ENCODE measurements at regions not wholly inside any gene's neighbourhood (a gene's known extent, or its start where the extent isn't known, plus 50 kb on each side); places are given as distances from the start of the nearest gene placed in this dataset.

DNA sequence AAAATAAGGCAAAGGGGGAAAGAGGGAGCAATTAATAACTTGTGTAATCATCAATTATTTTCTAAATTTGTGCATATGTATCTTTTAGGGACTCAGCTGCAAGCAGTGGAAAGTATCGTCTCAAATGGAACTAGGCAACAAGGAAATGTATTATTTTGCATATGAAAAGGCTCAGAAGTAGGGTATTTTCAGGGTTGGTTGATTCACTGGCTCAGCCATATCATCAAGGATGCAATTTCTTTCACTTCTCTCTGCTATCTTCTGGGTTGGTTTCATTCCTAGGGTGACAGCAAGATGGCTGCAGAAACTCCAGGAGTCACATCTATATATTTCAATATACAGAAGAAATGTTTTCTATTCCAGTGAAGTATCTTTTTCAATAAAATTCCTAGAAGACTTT, 509.8 kb downstream of the DMAC1 start:
- TF ChIP-seq GATA2 (IDR thresholded peaks at IDR 0.05; ENCODE audit: low read depth, low read length) (no peak), GATA3 (IDR thresholded peaks at IDR 0.05; ENCODE audit: low read depth, low read length) (no peak)

DNA sequence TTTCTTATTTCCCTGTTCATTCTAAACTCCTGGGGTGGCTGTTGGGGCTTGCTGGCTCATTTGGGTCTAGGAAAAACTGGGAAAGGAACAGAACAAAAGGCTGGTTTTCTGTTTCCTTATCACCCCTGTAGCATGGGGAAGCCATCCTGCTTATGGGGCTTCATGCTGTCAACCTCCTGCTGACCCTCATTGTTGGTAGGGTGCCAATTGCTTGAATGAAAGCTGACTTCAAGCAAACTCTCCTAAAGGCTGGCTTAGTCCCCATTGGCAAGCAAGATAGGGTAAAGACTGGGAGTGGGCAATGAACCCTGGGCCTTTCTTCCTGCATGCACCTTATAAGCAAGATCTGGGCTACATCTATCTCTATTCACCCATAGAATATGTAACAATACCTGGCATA, 511.6 kb downstream of the DMAC1 start:
- TF ChIP-seq GATA2 (IDR thresholded peaks at IDR 0.05; ENCODE audit: low read depth, low read length) (no peak), GATA3 (IDR thresholded peaks at IDR 0.05; ENCODE audit: low read depth, low read length) (no peak)

DNA sequence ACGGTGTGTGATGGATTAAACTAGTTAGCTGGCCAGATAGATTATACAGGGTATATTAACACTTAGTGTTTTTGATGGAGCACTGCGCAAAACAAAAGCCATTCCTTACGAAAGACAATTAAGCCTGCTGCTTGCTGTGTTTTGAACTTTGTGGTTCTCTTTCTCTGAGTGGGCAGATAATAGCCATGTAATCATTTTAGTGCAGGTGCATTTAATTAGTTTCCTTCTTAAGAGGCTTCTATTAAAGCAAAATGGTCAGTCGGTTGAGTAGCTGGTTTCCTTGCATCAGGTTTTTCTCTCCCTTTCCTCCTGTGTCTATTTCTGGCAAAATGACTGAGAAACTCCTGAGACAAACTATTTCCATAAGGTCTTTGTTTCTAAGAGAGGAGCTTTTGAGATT, 512.5 kb downstream of the DMAC1 start:
- TF ChIP-seq GATA3 (IDR thresholded peaks at IDR 0.05; ENCODE audit: low read depth, low read length) (no peak), GATA2 (IDR thresholded peaks at IDR 0.05; ENCODE audit: low read depth, low read length) (no peak)

DNA sequence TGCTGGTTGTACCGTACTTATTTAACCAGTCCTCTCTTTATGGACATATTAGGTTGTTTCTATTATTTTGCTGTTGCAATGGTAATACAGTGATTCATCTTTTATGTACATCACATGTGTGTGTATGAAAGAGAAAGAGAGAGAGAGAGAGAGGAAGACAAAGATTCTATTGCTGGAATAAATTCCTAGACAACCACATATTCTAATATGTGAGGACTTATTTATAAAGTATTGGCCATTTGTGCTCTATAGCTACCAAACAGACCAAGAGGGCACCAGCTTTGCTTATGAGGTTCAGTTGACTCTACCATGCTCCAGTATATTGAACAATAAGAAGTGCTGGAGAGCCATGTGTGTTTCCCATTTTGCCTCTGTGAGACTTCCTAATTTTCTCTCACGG, 513.5 kb downstream of the DMAC1 start:
- no peak for TF ChIP-seq GATA3 (IDR thresholded peaks at IDR 0.05; ENCODE audit: low read depth, low read length)
- no peak for TF ChIP-seq GATA2 (IDR thresholded peaks at IDR 0.05; ENCODE audit: low read depth, low read length)

DNA sequence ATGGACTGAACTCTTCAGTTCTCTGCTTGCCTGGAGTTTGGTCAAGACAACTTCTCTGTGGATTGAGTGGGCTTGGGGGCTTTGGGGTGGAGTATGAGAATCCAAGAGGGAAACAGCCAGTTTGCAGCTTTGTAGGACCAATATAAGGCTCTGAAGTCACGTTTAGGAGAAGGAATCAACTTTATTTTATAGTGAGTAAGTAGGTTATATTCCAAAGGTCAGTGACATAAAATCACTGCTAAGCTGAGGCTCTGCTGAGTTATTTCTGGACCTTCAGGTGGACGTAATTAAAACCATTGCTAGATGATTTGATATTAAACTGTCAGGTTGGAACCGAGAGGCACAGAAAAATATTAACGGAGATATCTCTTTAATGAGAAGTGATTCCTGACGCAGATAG, 514.4 kb downstream of the DMAC1 start:
- no peak for TF ChIP-seq GATA3 (IDR thresholded peaks at IDR 0.05; ENCODE audit: low read depth, low read length)
- TF ChIP-seq GATA2 (IDR thresholded peaks at IDR 0.05; ENCODE audit: low read depth, low read length), result no peak

DNA sequence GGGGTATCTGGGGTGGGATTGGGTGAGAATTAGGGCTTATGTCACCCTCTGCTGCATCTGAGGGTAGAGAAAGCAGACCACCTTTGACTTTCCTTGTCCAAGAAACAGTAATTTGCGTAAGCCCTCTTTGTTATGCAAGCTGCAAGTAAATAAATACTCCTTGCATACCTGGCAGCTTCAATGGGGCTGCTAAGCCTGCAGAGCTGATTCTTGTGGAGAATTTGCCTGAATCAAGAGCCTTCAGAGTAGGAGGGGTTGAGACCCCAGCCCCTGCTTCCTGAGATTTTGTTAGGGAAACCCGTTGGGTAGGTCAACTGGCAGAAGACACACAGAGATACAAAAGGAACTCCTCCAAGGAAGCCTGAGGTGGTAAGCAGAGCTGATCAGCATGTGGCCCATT, 515.1 kb downstream of the DMAC1 start:
- TF ChIP-seq GATA2 (IDR thresholded peaks at IDR 0.05; ENCODE audit: low read depth, low read length), result no peak
- no peak for TF ChIP-seq GATA3 (IDR thresholded peaks at IDR 0.05; ENCODE audit: low read depth, low read length)

DNA sequence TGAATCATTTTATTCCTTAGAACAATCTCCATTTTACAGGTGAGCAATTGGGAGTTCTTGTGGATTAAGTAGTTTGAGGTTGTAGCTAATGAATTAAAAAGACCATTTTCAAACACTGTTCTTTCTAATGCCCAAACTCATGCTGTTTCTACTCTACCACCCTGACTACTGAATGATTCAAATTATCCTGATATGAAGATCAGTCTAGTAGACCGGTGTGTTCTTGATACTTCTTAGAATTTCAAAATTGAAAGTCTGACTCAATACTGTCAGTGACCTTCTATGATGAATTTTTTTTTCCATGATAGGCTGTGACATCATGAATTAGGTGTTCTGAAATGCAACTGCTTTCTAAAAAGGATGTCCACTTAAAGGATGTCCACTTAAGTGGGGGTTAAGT, 515.5 kb downstream of the DMAC1 start:
- no peak for TF ChIP-seq GATA2 (IDR thresholded peaks at IDR 0.05; ENCODE audit: low read depth, low read length)
- TF ChIP-seq GATA3 (IDR thresholded peaks at IDR 0.05; ENCODE audit: low read depth, low read length), result no peak

DNA sequence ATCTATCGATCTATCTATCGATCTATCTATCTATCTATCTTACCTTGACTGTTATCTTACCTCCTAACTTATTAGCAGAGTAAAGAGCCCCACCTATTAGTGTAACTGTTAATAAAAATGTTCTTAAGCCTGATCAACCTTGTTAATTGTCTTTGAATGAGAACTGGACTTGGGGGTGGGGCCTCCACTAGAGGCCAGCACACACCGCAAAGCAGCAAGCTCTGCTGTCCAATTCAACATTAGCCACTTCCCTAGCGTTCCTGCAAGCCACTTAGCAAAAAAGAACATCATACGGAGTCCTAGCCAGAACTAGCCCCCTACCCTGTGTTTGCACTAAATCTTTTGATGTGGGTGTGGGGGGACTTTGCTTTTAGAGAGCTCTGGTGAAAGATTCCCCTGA, 515.8 kb downstream of the KDM4C start:
- TF ChIP-seq GATA2 (IDR thresholded peaks at IDR 0.05; ENCODE audit: low read depth, low read length), result no peak
- no peak for TF ChIP-seq GATA3 (IDR thresholded peaks at IDR 0.05; ENCODE audit: low read depth, low read length)

DNA sequence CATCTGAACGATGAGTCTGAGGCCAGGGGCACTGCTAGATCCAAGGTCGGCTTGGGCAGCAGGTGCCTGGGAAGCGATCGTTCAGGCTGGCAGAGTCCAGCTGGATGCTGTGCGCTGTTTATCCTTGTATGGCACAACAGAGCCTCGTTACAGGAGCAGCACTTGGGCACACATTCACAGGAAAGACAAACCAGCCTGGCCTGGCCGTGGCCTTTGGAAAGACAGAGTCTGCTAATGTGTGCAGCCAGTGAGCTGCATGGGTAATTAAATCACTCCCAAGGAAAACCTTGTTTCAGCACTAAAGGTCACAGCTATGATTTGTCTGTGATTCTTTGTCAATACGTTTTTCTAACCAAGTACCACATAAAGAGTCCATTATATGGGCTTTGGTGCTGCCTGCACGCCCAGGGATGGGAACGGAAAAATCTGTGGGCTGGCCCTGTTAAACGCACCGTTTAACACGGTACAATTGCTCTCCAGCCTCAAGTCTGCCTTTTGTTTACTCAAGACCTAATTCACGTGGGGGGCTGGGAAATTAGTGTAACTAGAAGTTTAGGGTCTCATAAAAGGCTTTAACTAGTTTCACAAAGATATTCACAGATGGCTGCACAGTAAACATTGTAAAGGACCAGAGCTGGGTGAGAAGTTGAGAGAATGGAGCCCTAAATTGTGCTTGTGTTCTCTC, 509.3 kb downstream of the KDM4C start:
- TF ChIP-seq GATA2 (IDR thresholded peaks at IDR 0.05; ENCODE audit: low read depth, low read length), result no peak
- no peak for TF ChIP-seq GATA3 (IDR thresholded peaks at IDR 0.05; ENCODE audit: low read depth, low read length)

DNA sequence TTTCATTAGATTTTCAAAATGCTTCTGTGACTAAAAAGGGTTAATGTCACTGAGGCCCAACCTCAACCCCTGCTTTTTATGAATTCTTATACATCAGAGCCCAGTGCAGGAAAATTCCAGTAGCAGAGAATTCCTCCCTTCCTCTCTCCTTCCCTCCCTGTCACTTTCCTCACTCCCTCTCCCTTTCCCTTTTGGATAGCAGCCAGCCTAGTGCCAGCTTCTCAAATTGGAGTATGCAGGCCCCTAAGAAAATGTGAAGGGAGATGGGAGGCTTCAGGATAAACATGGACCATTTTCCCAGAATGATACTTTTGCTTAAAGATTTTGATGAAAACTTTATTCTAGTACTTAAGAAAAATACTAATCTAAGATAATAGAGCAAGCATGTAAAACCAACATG, 507.4 kb downstream of the KDM4C start:
- TF ChIP-seq GATA2 (IDR thresholded peaks at IDR 0.05; ENCODE audit: low read depth, low read length) (no peak), GATA3 (IDR thresholded peaks at IDR 0.05; ENCODE audit: low read depth, low read length) (no peak)

DNA sequence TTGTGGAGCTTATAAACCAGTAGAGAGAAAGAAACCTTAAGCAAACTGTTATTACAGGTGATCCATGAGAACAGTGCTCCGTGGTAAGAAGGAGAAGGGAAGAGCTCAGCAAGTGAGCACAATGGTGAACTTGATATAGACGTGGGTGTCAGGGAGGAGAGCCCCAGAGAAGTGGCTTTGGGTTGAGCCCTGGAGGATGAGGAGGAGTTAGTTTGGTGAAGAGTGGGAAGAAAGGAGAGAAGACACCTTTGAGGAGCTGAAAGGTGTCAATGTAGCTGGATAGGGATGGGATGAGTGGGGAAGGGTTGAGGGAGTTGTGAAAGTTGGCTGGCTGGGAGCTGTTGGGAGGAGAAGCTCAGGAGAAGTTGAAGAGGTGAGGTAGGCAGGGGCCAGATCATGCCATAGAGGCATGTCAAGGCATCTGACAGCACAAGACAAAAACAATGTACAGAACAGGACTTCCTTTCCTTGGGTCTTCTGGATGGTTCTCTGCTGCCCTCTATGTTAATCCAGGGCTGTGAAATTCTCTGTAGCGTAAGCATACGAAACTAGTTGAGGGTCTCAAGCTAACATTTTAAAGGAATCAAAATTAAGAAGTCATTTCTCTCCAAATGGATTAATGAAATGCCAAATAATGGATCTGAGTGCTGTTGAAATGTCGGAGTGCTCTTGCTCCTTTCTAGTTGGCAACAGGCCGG, 501.9 kb downstream of the KDM4C start:
- TF ChIP-seq GATA3 (IDR thresholded peaks at IDR 0.05; ENCODE audit: low read depth, low read length), result no peak
- TF ChIP-seq GATA2 (IDR thresholded peaks at IDR 0.05; ENCODE audit: low read depth, low read length), result no peak

DNA sequence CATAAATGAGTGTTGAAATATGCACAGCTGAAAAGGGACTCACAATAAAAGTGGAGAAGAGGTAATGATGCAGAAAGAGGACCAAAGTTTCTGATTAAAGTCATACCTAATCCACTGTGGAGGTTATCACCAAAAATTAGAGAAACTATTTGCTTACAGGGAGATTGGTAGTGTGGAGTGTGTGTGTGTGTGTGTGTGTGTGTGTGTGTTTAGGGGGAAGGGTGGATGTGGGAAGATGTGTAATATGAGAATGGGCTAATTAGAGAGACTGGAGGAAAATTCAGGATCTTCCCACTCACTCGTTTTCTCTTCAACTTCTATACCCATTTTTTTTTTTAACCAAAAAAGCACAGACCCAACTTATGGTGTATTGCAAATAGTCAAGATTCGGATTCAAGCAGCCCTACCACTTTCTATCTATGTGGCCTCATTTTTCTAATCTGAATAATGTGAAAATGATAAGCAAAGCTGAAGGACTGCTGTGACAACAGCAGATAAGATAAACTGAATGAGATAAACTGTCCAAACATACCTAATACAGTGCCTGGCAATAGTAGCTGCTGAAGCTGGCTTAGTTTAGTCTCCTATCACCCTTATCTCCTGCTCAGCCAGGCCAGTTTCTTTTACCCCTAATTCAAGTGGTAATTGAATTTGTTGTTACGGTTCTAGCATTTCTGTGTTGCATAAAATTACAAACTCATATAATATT, 501.1 kb downstream of the KDM4C start:
- TF ChIP-seq GATA2 (IDR thresholded peaks at IDR 0.05; ENCODE audit: low read depth, low read length), result peak; percentile 90
- peak; percentile 93 for TF ChIP-seq GATA3 (IDR thresholded peaks at IDR 0.05; ENCODE audit: low read depth, low read length)

DNA sequence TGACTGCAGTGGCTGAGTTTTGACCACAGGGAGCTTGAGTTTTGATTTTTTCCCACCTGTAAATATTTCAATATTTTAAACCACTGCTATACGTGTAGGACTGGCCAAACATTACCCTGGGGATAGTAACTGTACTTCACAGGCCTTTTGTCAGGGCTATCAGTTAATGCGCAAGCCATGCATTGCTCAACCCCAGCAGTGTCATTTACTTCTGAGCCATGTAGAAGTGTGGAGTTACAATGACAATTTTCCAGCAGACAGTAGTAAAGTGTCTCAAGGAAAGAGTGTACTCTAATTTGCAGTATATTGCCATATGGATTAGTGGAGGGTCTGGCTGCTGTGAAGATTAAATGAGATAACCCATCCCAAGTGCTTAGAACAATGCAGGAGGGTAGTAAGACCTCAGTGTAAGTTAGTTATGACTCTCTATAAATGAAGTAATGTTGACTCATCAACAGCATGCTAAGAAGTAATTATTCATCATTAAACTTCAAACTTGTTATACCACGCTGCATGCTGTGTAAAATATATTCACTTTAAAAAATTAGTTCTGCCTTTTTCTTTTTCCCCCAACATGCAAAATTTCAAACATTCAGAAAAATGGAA, 489.2 kb downstream of the KDM4C start:
- no peak for TF ChIP-seq GATA2 (IDR thresholded peaks at IDR 0.05; ENCODE audit: low read depth, low read length)
- TF ChIP-seq GATA3 (IDR thresholded peaks at IDR 0.05; ENCODE audit: low read depth, low read length), result no peak

DNA sequence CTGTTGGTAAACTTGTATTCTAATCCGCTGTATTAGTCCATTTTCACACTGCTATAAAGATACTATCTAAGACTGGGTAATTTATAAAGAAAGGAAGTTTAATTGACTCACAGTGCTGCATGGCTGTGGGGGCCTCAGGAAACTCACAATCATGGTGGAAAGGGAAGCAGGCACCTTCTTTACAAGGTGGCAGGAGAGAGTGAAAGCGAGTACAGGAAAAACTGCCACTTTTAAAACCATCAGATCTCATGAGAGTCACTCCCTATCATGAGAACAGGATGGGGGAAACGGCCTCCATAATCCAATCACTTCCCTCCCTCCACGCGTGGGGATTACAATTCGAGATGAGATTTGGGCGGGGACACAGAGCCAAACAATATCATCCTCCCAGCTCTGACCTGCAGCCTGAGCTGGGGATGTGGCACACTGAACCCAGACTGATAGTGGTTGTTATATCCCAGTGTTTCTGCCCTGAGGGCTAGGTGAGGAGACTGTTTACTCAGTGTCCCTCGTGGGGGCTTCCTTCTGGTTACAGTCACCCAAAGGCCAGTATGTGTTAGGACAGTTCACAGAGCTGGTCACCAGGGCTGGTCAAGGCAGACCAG, 488.3 kb downstream of the KDM4C start:
- TF ChIP-seq GATA3 (IDR thresholded peaks at IDR 0.05; ENCODE audit: low read depth, low read length), result no peak

Measured in SH-SY5Y (cell line).